IMR-90 (cell line): ENCODE measurements at regions not wholly inside any gene's neighbourhood (a gene's known extent, or its start where the extent isn't known, plus 50 kb on each side); places are given as distances from the start of the nearest gene placed in this dataset.
"Not testable (repeated sequence)": the region's sequence is repeated elsewhere in the genome, so short reads cannot be mapped to it uniquely, and the experiment has no call there.

Experiments used
- MXI1 ChIP-seq: IDR thresholded peaks from 2 replicates; pipeline ENCODE4 v1.6.1; 2012; ENCODE audit warnings: low read depth, mild to moderate bottlenecking, low read length, moderate library complexity, borderline replicate concordance
- POLR2A ChIP-seq: IDR thresholded peaks from 2 replicates; pipeline ENCODE4 v1.6.1; 2012; ENCODE audit warnings: mild to moderate bottlenecking, low read depth, low read length

GRCh38 chr5:25199902-25200301 is 555.1 kb upstream of the CDH10 start:
- TF ChIP-seq MXI1, POLR2A: not testable (repeated sequence)
